ENCODE measurements at regions not wholly inside any gene's neighbourhood (a gene's known extent, or its start where the extent isn't known, plus 50 kb on each side); places are given as distances from the start of the nearest gene placed in this dataset.
"Not testable (repeated sequence)": the region's sequence is repeated elsewhere in the genome, so short reads cannot be mapped to it uniquely, and the experiment has no call there.

DNA sequence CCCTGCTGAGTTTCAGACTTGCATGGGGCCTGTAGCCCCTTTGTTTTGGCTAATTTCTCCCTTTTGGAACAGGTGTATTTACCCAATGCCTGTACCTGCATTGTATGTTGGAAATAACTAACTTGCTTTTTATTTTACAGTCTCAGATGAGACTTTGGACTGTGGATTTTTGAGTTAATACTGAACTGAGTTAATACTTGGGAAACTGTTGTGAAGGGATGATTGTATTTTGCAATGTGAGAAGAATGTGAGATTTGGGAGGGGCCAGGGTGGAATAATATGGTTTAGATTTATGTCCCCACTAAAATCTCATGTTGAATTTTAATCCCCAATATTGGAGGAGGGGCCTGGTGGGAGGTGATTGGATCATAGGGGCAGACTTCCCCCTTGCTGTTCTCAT lies 99.1 kb upstream of the IRAK1BP1 start:
- peaks cover 0 to 10% of the 10 kb centered on the region in 2 donors for H3K9me3 Mint-ChIP-seq
- no peaks in the 10 kb centered on the region for H3K27me3 Mint-ChIP-seq

DNA sequence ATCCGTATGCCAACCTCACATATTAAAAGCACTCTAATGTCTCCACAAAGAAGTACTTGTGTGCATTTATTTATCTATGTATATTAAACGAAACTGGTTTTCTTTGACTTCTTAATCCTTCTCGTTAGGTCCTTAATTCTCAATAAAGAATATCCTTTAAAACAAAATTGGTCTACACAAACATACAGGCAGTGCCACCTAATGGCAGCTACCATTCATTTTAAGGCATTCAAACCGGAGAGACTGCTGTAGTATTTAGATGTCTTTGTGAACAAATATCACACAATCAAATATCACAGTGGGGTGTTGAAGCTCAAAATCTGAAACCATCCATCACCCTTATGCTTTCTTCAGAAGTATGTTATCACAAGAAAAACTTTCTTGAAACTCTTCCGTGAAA lies 96.6 kb upstream of the IRAK1BP1 start:
- H3K4me1 Mint-ChIP-seq: no peaks in the 10 kb centered on the region
- ATAC-seq (no peak), DNase-seq (no peak)
- H3K27ac Mint-ChIP-seq: no peak overlapping the region
- H3K9me3 Mint-ChIP-seq: peaks cover 0 to 10% of the 10 kb centered on the region in 2 donors
- H3K27me3 Mint-ChIP-seq: no peaks in the 10 kb centered on the region
- no peak overlapping the region for H3K4me3 Mint-ChIP-seq

More for the DNA sequence above, 99.1 kb upstream of the IRAK1BP1 start:
- Mint-ChIP-seq H3K4me1 (no peaks in the 10 kb centered on the region), H3K4me3 (no peak overlapping the region), H3K27ac (no peak overlapping the region)
- DNase-seq: no peak
- no peak for ATAC-seq

DNA sequence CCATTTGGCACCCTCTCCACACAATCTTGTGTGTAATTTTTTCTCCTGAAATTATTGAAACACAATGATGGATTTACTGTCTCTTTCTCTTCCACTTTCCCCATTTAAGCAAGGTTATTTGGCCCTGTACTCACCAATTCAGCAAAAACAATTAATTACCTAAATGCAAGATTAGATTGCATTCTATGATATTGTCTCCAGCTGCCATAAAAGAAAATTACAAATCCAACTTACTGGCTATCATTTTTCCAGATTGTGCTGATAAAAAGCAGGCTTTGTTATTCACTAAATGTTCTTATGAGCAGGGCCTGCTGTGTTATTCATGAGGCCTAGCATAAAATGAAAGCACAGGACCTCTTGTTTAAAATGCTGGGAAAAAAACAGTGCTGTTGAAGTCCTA lies 95.8 kb upstream of the IRAK1BP1 start:
- Mint-ChIP-seq H3K4me1 (no peaks in the 10 kb centered on the region), H3K9me3 (peaks cover 0 to 7% of the 10 kb centered on the region in 2 donors), H3K4me3 (no peak overlapping the region), H3K27me3 (no peaks in the 10 kb centered on the region), H3K27ac (no peak overlapping the region)
- ATAC-seq (no peak), DNase-seq (no peak)

DNA sequence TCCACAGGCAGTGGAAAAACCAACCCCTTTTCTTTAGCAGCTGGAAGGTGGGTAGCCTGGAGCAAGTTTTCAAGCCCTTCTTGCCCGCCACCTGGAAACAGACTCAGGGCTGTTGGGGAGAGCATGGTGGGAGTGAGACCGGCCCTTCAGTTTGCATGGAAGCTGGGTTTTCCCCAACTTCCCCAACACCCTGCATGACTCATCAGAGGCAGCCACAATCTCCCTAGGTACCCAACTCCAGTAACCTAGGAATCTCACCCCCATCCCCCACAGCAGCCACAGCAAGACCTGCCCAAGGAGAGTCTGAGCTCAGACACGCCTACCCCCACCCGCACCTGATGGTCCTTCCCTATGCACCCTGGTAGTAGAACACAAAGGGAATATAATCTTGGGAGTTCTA lies 86.3 kb upstream of the IRAK1BP1 start:
- ATAC-seq: no peak
- DNase-seq: no peak
- H3K4me3 Mint-ChIP-seq: no peak overlapping the region

DNA sequence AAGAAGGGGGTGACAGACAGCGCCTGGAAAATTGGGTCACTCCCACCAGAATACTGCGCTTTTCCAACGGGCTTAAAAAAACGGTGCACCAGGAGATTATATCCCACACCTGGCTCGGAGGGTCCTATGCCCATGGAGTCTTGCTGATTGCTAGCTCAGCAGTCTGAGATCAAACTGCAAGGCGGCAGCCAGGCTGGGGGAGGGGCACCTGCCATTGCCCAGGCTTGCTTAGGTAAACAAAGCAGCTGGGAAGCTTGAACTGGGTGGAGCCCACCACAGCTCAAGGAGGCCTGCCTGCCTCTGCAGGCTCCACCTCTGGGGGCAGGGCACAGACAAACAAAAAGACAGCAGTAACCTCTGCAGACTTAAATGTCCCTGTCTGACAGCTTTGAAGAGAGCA lies 84.0 kb upstream of the IRAK1BP1 start:
- not testable (repeated sequence) for H3K27ac Mint-ChIP-seq, H3K27me3 Mint-ChIP-seq, H3K4me3 Mint-ChIP-seq, DNase-seq, H3K9me3 Mint-ChIP-seq, H3K4me1 Mint-ChIP-seq, ATAC-seq

More for the DNA sequence above, 86.3 kb upstream of the IRAK1BP1 start:
- Mint-ChIP-seq H3K27me3 (no peaks in the 10 kb centered on the region), H3K9me3 (no peaks in the 10 kb centered on the region), H3K4me1 (no peaks in the 10 kb centered on the region), H3K27ac (no peak overlapping the region)

DNA sequence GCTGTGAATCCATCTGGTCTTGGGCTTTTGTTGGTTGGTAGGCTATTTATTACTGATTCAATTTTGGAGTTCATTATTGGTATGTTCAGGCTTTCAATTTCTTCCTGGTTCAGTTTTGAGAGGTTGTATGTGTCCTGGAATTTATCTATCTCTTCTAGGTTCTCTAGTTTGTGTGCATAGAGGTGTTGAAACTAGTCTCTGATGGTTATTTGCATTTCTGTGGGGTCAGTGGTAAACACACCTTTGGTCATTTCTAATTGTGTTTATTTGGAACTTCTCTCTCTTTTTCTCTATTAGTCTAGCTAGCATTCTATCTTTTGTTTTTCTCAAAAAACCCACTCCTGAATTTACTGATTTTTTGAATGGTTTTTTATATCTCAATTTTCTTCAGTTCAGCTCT lies 70.1 kb upstream of the IRAK1BP1 start:
- Mint-ChIP-seq H3K27me3 (no peaks in the 10 kb centered on the region), H3K4me3 (no peak overlapping the region), H3K27ac (no peak overlapping the region), H3K9me3 (peaks cover 35 to 38% of the 10 kb centered on the region in 2 donors), H3K4me1 (no peaks in the 10 kb centered on the region)
- no peak for ATAC-seq
- DNase-seq: no peak

DNA sequence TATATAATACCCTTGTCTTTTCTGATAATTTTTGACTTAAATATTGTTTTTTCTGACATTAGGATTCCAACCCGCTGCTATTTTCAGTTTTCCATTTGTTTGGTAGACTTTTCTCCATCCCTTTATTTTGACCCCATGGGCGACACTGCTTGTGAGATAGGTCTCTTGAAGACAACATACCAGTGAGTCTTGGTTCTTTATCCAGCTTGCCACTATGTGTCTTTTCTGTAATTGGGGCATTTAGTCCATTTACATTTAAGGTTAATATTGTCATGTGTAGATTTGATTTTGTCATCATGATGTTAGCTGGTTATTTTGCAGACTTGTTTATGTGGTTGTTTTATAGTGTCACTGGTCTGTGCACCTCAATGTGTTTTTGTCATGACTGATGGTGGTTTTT lies 67.7 kb upstream of the IRAK1BP1 start:
- Mint-ChIP-seq H3K27ac (no peak overlapping the region), H3K9me3 (peaks cover 42 to 51% of the 10 kb centered on the region in 2 donors), H3K4me1 (no peaks in the 10 kb centered on the region), H3K4me3 (no peak overlapping the region), H3K27me3 (no peaks in the 10 kb centered on the region)
- no peak for DNase-seq
- no peak for ATAC-seq

DNA sequence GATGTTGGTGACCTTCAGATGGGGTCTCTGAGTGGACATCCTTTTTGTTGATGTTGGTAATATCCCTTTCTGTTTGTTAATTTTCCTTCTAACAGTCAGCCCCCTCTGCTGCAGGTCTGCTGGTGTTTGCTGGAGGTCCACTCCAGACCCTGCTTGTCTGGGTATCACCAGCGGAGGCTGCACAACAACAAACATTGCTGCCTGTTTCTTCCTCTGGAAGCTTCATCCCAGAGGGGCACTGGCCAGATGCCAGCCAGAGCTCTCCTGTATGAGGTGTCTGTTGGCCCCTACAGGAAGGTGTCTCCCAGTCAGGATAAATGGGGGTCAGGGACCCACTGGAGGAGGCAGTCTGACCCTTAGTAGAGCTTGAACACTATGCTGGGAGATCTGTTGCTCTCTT lies 60.6 kb upstream of the IRAK1BP1 start:
- not testable (repeated sequence) for H3K4me1 Mint-ChIP-seq, H3K27ac Mint-ChIP-seq, DNase-seq, H3K4me3 Mint-ChIP-seq, ATAC-seq, H3K27me3 Mint-ChIP-seq
- H3K9me3 Mint-ChIP-seq: peaks cover 24 to 40% of the 10 kb centered on the region in 2 donors

DNA sequence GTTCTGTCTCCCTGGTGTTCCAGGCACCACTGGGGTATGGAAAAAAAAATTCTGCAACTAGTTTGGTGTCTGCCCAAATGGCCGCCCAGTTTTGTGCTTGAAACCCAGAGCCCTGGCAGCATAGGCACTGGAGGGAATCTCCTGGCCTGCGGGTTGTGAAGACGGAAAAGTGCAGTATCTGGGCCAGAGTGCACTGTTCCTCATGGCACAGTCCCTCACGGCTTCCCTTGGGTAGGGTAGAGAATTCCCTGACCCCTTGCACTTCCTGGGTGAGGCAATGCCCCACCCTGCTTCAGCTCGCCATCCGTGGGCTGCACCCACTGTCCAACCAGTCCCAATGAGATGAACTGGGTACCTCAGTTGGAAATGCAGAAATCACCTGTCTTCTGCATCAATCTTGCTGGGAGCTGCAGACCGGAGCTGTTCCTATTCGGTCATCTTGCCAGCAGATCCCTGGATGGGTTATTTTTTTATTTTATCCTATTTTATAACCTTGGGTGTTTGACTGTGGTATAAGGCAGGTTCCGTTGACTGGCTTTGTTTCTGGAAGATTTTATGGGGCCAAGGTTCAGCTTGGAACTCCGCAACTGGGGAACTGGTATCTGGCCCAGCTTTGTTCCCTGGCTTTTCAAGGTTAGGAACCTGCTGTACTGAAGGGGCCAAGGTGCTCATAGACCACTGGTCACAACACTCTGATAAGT lies 59.5 kb upstream of the IRAK1BP1 start:
- not testable (repeated sequence) for H3K4me3 Mint-ChIP-seq, H3K27ac Mint-ChIP-seq, ATAC-seq, DNase-seq, H3K4me1 Mint-ChIP-seq
- Mint-ChIP-seq H3K27me3 (peaks cover 11% of the 10 kb centered on the region), H3K9me3 (peaks cover 25 to 45% of the 10 kb centered on the region in 2 donors)

DNA sequence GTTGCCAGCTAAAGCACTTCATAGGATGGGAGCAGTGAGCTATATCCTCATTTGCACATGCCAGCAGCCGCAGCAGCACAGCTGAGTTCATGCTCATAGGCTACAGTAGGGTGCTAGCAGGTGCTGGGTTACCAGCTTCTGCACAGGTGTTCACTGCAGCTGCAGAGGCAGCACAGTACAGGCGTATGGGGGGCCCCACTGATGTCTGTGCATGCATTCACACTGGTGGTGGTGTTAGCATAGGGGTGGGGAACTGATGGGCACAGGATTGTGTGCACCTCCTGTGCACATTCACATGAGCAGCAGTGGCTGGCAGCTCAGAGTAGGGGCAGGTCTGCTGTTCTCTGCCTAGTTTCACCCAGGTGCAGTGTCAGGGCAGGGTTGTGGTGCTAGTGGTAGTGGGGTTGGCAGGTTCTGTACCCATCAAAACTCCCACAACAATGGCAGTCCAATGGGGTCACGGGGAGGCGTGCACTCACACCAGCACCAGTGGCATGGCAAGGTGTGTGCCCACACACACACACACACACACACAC lies 58.9 kb upstream of the IRAK1BP1 start:
- Mint-ChIP-seq H3K9me3 (peaks cover 25 to 44% of the 10 kb centered on the region in 2 donors), H3K4me1 (no peaks in the 10 kb centered on the region), H3K27me3 (peaks cover 11% of the 10 kb centered on the region), H3K27ac (no peak overlapping the region), H3K4me3 (no peak overlapping the region)
- ATAC-seq (no peak), DNase-seq (no peak)

DNA sequence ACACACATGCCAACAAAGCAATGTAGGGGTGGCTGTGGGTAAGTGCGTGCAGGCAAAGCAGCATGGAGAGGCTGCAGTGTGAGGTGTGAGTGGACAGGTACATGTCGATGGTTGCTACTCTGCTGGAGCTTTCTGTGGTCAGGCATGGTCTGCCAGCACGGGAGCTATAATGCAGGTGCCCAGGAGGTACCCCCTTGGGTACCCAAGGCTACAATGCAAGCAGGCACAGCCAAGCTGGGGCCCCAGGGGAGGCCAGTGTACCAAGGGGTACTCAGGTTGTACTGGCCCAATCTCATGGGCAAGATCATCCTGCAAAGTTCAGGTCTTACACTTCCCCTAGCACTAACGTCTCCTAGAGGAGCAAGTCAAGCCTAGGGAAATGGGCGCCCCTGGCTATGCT lies 58.4 kb upstream of the IRAK1BP1 start:
- peaks cover 25 to 41% of the 10 kb centered on the region in 2 donors for H3K9me3 Mint-ChIP-seq
- ATAC-seq (no peak), DNase-seq (no peak)
- H3K4me3 Mint-ChIP-seq: no peak overlapping the region
- no peaks in the 10 kb centered on the region for H3K4me1 Mint-ChIP-seq
- no peak overlapping the region for H3K27ac Mint-ChIP-seq
- H3K27me3 Mint-ChIP-seq: peaks cover 11% of the 10 kb centered on the region

DNA sequence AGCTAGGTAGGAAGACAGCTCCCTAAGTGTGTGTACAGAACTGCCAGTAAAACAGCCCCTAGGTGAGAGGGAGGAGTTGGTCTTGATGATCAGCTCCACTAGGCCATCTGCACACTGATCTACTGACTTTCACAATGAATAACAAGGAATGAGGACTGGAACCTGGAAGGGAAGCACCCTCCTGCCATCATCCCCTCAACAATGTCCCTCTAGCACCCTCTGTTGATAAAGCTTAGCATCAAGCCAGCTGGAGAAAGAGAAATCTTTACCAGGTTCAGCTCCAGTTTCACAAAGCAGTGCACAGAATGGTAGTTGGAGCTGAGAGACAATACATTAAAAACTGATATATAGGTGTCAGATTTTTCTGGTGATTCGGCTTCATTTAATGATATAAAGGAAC lies 57.2 kb upstream of the IRAK1BP1 start:
- H3K27ac Mint-ChIP-seq: no peak overlapping the region
- DNase-seq: no peak
- peaks cover 25 to 32% of the 10 kb centered on the region in 2 donors for H3K9me3 Mint-ChIP-seq
- H3K27me3 Mint-ChIP-seq: peaks cover 11% of the 10 kb centered on the region
- no peaks in the 10 kb centered on the region for H3K4me1 Mint-ChIP-seq
- no peak for ATAC-seq
- H3K4me3 Mint-ChIP-seq: no peak overlapping the region

DNA sequence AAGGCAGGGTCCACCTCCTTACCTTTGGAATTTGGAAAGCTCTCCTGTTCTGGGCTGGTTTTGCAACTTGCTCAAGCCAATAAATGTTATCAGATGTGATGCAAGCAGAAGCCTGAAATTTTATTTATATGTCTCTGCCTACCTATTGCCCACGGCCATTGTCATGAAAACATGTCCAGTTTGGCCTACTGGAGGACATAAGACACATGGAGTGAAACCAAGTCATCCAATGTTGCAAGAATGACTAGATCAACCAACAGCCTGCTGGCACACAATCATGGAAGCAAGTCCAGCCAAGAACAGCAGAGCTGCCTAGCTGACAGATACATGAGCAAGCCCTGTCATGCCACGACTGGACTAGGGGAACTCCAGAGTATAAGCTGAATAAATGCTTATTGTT lies 56.7 kb upstream of the IRAK1BP1 start:
- Mint-ChIP-seq H3K27me3 (peaks cover 11% of the 10 kb centered on the region), H3K4me1 (no peaks in the 10 kb centered on the region), H3K4me3 (no peak overlapping the region), H3K9me3 (peaks cover 30 to 37% of the 10 kb centered on the region in 2 donors), H3K27ac (no peak overlapping the region)
- ATAC-seq (no peak), DNase-seq (no peak)

Data from stimulated activated naive CD8-positive, alpha-beta T cell treated with anti-CD3 and anti-CD28 coated beads, Interleukin-15, amount 100 ng/mL, for 72 hours (primary cell).